Epithelial cell of proximal tubule (primary cell): ENCODE measurements at regions not wholly inside any gene's neighbourhood (a gene's known extent, or its start where the extent isn't known, plus 50 kb on each side); places are given as distances from the start of the nearest gene placed in this dataset.

Experiments used
- DNase-seq: peaks from one replicate; pipeline ENCODE4 v3.0.0-alpha.2; 2011; ENCODE audit warnings: low read depth
- H3K4me3 ChIP-seq: 2 replicates; pipeline ENCODE4 v1.5.1; 2011; ENCODE audit warnings: low read depth, mild to moderate bottlenecking, low read length
- CTCF ChIP-seq: conservative IDR thresholded peaks from 2 replicates; pipeline ENCODE4 v1.5.1; 2012; ENCODE audit warnings: low read depth, mild to moderate bottlenecking, low read length

GRCh38 chr7:84256571-84256971, 62.0 kb upstream of the SEMA3A start:
- TF ChIP-seq CTCF, result no peak
- DNase-seq, result no peak
- no peak overlapping the region for H3K4me3 ChIP-seq

DNA sequence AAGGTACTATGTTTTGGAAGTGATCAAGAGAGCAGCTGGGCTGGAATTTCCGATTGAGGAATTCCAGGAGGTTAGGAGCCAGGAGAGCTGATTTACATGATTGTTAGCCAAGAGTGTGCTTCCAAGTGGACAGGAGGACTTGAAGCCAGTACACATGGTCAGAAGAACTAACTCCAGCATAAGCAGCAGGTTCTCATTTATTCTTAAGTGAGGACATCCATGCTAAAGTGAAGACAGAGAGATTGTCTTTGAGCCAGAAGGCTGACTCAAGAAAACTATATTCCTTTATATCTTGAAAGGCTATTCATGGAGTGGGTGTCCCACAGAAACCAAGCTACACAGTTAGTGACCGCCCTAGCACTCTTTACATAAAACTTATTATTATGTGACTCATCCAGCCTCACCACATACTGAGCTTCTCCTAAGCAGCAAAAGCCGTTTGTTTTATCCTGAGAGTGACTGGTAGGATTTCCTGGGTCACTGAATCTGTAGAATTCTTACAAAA, 56.7 kb upstream of the SEMA3A start:
- DNase-seq, result peak; percentile 68
- no peak overlapping the region for H3K4me3 ChIP-seq
- no peak for TF ChIP-seq CTCF

GRCh38 chr7:84250452-84250851, 55.9 kb upstream of the SEMA3A start:
- no peak overlapping the region for H3K4me3 ChIP-seq
- TF ChIP-seq CTCF, result no peak
- DNase-seq, result no peak

DNA sequence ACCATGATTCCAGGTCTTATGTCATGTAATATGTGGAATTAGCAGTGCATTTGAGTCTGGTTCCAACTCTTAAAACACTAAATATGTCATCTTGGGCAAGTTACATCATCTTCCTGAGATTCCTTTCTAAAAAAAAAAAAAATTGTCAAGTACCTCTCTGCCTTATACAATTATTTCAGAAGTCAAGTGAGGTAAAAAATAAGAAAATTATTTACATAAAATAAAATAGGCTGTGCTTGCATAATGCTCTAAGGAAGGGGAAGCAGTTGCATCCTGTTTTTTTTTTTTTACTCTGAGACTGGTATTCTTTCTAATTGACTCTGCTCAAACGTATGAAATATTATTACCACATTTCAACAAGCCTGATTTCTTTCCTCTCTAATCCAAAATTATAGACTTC, 55.1 kb upstream of the SEMA3A start:
- no peak for DNase-seq
- TF ChIP-seq CTCF, result no peak
- H3K4me3 ChIP-seq, result no peak overlapping the region

DNA sequence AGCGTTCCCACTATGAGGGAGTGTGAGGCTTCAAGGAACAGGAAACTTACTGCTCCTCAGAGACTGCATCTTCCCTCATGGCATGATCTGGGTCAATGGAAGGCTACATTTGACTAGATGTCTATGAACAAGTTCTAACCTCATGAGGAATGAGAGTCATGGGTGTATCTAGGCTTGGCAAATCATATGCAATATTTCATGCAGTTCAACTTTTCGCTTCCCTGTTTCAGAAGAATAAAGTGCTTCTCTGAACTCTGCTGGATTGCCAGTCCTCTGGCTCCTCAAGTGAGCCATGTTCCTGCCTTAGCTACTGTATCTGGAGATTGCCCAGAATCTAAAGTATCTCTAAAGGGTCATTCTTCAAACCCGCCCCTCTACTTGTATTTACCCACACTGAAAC, 54.3 kb upstream of the SEMA3A start:
- no peak for TF ChIP-seq CTCF

DNA sequence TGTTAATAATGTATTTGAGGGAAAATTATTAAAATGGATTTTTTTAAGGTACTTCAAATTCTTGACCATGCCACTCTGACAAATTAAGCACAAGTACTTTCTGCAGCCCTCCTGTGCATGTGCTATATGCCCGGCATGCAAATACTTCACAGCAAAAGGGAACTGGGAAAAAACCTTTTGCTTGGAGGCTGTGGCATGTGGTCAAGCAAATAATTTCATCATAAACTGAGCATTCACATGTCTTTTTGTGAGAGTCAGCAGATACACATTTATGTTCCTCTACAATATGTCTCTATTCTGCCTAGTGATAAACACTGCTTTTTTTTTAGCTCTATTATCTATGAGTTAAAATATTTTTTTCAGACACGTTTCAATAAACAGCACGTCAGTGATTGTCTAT, 53.7 kb upstream of the SEMA3A start:
- no peak for DNase-seq
- H3K4me3 ChIP-seq, result no peak overlapping the region
- TF ChIP-seq CTCF, result no peak

More for the DNA sequence above, 54.3 kb upstream of the SEMA3A start:
- H3K4me3 ChIP-seq, result no peak overlapping the region
- no peak for DNase-seq

GRCh38 chr7:84247591-84247990, 53.0 kb upstream of the SEMA3A start:
- H3K4me3 ChIP-seq, result no peak overlapping the region
- no peak for DNase-seq
- peak; percentile 55 for TF ChIP-seq CTCF
